ENCODE measurements at regions not wholly inside any gene's neighbourhood (a gene's known extent, or its start where the extent isn't known, plus 50 kb on each side); places are given as distances from the start of the nearest gene placed in this dataset.

- DNase-seq: no peak
These were observed 79.9 kb downstream of the CPZ start for GRCh38 chr4:8672486-8672885.

GRCh38 chr4:8671712-8672290, 79.2 kb downstream of the CPZ start:
- DNase-seq: no peak
